ENCODE measurements at regions not wholly inside any gene's neighbourhood (a gene's known extent, or its start where the extent isn't known, plus 50 kb on each side); places are given as distances from the start of the nearest gene placed in this dataset.

DNA sequence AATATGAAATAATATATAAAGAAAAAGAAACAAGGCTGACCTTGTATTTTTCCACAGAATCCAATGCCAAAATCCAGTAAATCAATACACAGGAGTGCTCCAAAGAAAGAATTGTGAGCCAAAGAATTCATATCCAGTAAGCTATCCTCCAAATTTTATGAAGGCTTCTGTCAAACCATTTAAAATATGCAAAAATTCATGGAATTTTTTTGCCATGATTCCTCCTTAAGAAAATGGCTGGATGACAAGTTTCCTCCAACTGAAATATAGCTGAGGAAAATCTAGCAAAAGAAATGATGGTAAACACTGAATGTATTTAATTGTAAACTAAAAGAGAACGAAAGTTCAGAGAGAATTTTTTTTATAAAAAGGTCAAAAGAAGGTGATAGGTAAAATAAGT lies 290.3 kb downstream of the UBE3D start:
- Histone ChIP-seq H3K36me3 (no peaks in the 10 kb centered on the region), H3K9me3 (no peaks in the 10 kb centered on the region), H3K4me3 (no peak overlapping the region), H3K4me1 (no peaks in the 10 kb centered on the region), H3K27ac (no peak overlapping the region), H3K27me3 (no peaks in the 10 kb centered on the region)
- no peak for DNase-seq
- intact Hi-C loops (cut with DNase I) = no loop called here
- no peak for ATAC-seq
- TF ChIP-seq, protein P1, sequence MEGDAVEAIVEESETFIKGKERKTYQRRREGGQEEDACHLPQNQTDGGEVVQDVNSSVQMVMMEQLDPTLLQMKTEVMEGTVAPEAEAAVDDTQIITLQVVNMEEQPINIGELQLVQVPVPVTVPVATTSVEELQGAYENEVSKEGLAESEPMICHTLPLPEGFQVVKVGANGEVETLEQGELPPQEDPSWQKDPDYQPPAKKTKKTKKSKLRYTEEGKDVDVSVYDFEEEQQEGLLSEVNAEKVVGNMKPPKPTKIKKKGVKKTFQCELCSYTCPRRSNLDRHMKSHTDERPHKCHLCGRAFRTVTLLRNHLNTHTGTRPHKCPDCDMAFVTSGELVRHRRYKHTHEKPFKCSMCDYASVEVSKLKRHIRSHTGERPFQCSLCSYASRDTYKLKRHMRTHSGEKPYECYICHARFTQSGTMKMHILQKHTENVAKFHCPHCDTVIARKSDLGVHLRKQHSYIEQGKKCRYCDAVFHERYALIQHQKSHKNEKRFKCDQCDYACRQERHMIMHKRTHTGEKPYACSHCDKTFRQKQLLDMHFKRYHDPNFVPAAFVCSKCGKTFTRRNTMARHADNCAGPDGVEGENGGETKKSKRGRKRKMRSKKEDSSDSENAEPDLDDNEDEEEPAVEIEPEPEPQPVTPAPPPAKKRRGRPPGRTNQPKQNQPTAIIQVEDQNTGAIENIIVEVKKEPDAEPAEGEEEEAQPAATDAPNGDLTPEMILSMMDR (IDR thresholded peaks at IDR 0.05) = no peak

DNA sequence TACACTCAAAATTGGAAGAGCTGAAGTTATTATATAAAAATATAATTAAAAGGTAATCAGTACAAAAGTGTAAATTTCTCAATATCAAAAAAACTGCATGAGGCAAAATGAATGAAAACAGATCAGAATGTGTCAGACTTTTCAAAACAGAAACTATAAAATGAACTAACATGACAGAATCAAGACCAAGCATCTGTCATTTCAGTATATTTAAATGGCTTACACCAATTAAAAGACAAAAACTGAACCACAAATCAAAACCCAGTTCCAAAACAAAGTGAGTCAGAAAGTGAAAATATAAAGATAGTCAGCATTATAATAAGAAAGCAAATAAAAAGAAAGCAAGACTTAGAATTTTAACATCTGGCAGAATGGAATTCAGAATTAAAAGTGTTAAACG lies 289.7 kb downstream of the UBE3D start:
- Histone ChIP-seq H3K4me1 (no peaks in the 10 kb centered on the region), H3K4me3 (no peak overlapping the region), H3K36me3 (no peaks in the 10 kb centered on the region), H3K27me3 (no peaks in the 10 kb centered on the region), H3K9me3 (no peaks in the 10 kb centered on the region), H3K27ac (no peak overlapping the region)
- intact Hi-C loops (cut with DNase I) = no loop called here
- TF ChIP-seq, protein P1 (IDR thresholded peaks at IDR 0.05) = no peak
- DNase-seq (no peak), ATAC-seq (no peak)

DNA sequence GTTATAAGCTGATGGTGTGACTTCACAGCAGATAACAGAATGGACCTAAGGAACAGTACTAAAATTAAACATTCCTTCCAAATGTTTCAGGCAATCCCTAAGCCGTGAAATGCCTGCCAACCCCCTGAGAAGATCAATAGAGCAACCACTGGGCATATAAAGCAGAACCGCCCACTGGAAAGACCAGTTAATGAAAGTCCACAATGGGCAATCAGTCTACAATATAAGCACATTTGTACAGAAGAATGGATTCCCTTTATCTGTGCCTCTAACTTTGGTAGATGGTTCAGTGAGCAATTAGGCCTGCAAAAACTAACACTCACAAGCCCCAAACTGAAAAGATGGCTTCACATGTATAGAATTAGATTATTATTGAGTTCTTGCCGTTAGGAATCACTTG lies 286.6 kb downstream of the UBE3D start:
- no peak for ATAC-seq
- no peak overlapping the region for H3K4me3 ChIP-seq
- no peak for DNase-seq
- no peaks in the 10 kb centered on the region for H3K4me1 ChIP-seq
- H3K27me3 ChIP-seq = no peaks in the 10 kb centered on the region
- no peak overlapping the region for H3K27ac ChIP-seq
- TF ChIP-seq, protein P1 (IDR thresholded peaks at IDR 0.05) = no peak
- H3K9me3 ChIP-seq = no peaks in the 10 kb centered on the region
- no peaks in the 10 kb centered on the region for H3K36me3 ChIP-seq
- intact Hi-C loops (cut with DNase I) = no loop called here

DNA sequence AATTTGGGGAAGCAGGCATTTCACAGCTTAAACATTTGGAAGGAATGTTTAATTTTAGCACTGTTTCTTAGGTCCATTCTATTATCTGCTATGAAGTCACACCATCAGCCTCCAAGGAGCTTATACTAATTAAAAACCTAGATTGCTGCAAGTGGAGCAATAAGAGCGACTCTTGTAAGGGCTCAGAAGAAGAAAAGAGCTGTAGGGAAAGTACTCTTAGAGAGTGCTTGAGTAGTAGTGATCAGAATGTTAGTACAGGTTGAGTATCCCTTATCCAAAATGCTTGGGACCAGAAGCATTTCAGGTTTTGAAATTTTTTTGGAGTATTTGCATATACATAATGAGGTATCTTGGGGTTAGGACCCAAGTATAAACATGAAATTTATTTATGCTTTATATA lies 285.3 kb downstream of the UBE3D start:
- no peak overlapping the region for H3K27ac ChIP-seq
- ATAC-seq (peak; percentile 62), DNase-seq (no peak)
- H3K36me3 ChIP-seq = no peaks in the 10 kb centered on the region
- H3K9me3 ChIP-seq = no peaks in the 10 kb centered on the region
- intact Hi-C loops (cut with DNase I) = no loop called here
- no peaks in the 10 kb centered on the region for H3K4me1 ChIP-seq
- TF ChIP-seq, protein P1 (IDR thresholded peaks at IDR 0.05) = no peak
- no peaks in the 10 kb centered on the region for H3K27me3 ChIP-seq
- no peak overlapping the region for H3K4me3 ChIP-seq

GRCh38 chr6:82781620-82782204 lies 283.9 kb downstream of the UBE3D start:
- DNase-seq = no peak
- Histone ChIP-seq H3K27ac (no peak overlapping the region), H3K9me3 (no peaks in the 10 kb centered on the region), H3K4me1 (no peaks in the 10 kb centered on the region), H3K4me3 (no peak overlapping the region), H3K36me3 (no peaks in the 10 kb centered on the region), H3K27me3 (no peaks in the 10 kb centered on the region)
- ATAC-seq = no peak
- intact Hi-C loops (cut with DNase I) = no loop called here
- TF ChIP-seq, protein P1 (IDR thresholded peaks at IDR 0.05) = no peak
